ENCODE measurements at regions not wholly inside any gene's neighbourhood (a gene's known extent, or its start where the extent isn't known, plus 50 kb on each side); places are given as distances from the start of the nearest gene placed in this dataset.

GRCh38 chr7:17129218-17129617 is 169.2 kb upstream of the AHR start:
- TF ChIP-seq YY1 (IDR thresholded peaks at IDR 0.05; ENCODE audit: low read depth, low read length) (no peak), FOSL1 (IDR thresholded peaks at IDR 0.05; ENCODE audit: insufficient read depth, low read depth, low read length) (no peak), CTCF (IDR thresholded peaks at IDR 0.05; ENCODE audit: control extremely low read depth in 1 of 3, insufficient read depth in 1 of 3, low read depth in 1 of 3, low read length in 3 of 3) (no peak), ATF3 (IDR thresholded peaks at IDR 0.05; ENCODE audit: insufficient read depth, low read depth, low read length) (no peak), USF2 (IDR thresholded peaks at IDR 0.05; ENCODE audit: low read length) (no peak), POLR2A (IDR thresholded peaks at IDR 0.05; ENCODE audit: control extremely low read depth in 1 of 2, low read depth in 2 of 2, low read length in 2 of 2) (no peak), MAX (IDR thresholded peaks at IDR 0.05) (no peak), SIRT6 (IDR thresholded peaks at IDR 0.05; ENCODE audit: low read length) (no peak), E2F6 (IDR thresholded peaks at IDR 0.05) (no peak)
